ENCODE measurements at regions not wholly inside any gene's neighbourhood (a gene's known extent, or its start where the extent isn't known, plus 50 kb on each side); places are given as distances from the start of the nearest gene placed in this dataset.
"Not testable (repeated sequence)": the region's sequence is repeated elsewhere in the genome, so short reads cannot be mapped to it uniquely, and the experiment has no call there.

- POLR2A ChIA-PET = no interaction called here
- no peak overlapping the region for H3K4me3 Mint-ChIP-seq
- H3K27me3 Mint-ChIP-seq = no peaks in the 10 kb centered on the region
- no peak for DNase-seq
- CTCF ChIA-PET = no interaction called here
- no peaks in the 10 kb centered on the region for H3K36me3 Mint-ChIP-seq (ENCODE audit: low read depth)
- H3K4me1 Mint-ChIP-seq = no peaks in the 10 kb centered on the region
- H3K27ac Mint-ChIP-seq = no peak overlapping the region
- H3K9me3 Mint-ChIP-seq = peaks cover 13% of the 10 kb centered on the region
Observed at GRCh38 chr7:70887186-70887585, 244.8 kb upstream of the GALNT17 start.

- Mint-ChIP-seq H3K4me3 (no peak overlapping the region), H3K27me3 (no peaks in the 10 kb centered on the region), H3K27ac (no peak overlapping the region), H3K36me3 (ENCODE audit: low read depth) (no peaks in the 10 kb centered on the region), H3K4me1 (no peaks in the 10 kb centered on the region), H3K9me3 (peaks cover 12% of the 10 kb centered on the region)
- CTCF ChIA-PET = no interaction called here
- DNase-seq = no peak
- POLR2A ChIA-PET = no interaction called here
Observed at GRCh38 chr7:70890147-70890969, 241.6 kb upstream of the GALNT17 start.

- DNase-seq = no peak
- H3K36me3 Mint-ChIP-seq (ENCODE audit: low read depth) = no peaks in the 10 kb centered on the region
- no peak overlapping the region for H3K27ac Mint-ChIP-seq
- H3K9me3 Mint-ChIP-seq = peaks cover 17% of the 10 kb centered on the region
- ChIA-PET CTCF (no interaction called here), POLR2A (no interaction called here)
- H3K4me1 Mint-ChIP-seq = no peaks in the 10 kb centered on the region
- no peaks in the 10 kb centered on the region for H3K27me3 Mint-ChIP-seq
- H3K4me3 Mint-ChIP-seq = no peak overlapping the region
Observed at GRCh38 chr7:70893422-70893821, 238.5 kb upstream of the GALNT17 start.

GRCh38 chr7:70893971-70894715 is 237.8 kb upstream of the GALNT17 start:
- no peak for DNase-seq
- H3K9me3 Mint-ChIP-seq = peaks cover 15% of the 10 kb centered on the region
- POLR2A ChIA-PET = no interaction called here
- no peak overlapping the region for H3K27ac Mint-ChIP-seq
- H3K27me3 Mint-ChIP-seq = no peaks in the 10 kb centered on the region
- CTCF ChIA-PET = no interaction called here
- no peaks in the 10 kb centered on the region for H3K36me3 Mint-ChIP-seq (ENCODE audit: low read depth)
- H3K4me3 Mint-ChIP-seq = no peak overlapping the region
- no peaks in the 10 kb centered on the region for H3K4me1 Mint-ChIP-seq

- H3K27me3 Mint-ChIP-seq = no peaks in the 10 kb centered on the region
- peaks cover 13% of the 10 kb centered on the region for H3K9me3 Mint-ChIP-seq
Observed at GRCh38 chr7:70894799-70895198, 237.1 kb upstream of the GALNT17 start.

GRCh38 chr7:70895337-70896200 is 236.4 kb upstream of the GALNT17 start:
- CTCF ChIA-PET; H3K4me1 Mint-ChIP-seq; DNase-seq; POLR2A ChIA-PET; H3K27me3 Mint-ChIP-seq; H3K4me3 Mint-ChIP-seq; H3K36me3 Mint-ChIP-seq (ENCODE audit: low read depth); H3K27ac Mint-ChIP-seq: not testable (repeated sequence)
- peaks cover 13% of the 10 kb centered on the region for H3K9me3 Mint-ChIP-seq

More at GRCh38 chr7:70894799-70895198, 237.1 kb upstream of the GALNT17 start:
- CTCF ChIA-PET = no interaction called here
- POLR2A ChIA-PET = no interaction called here
- H3K4me3 Mint-ChIP-seq = no peak overlapping the region
- no peak overlapping the region for H3K27ac Mint-ChIP-seq
- no peaks in the 10 kb centered on the region for H3K4me1 Mint-ChIP-seq
- no peak for DNase-seq
- H3K36me3 Mint-ChIP-seq (ENCODE audit: low read depth) = no peaks in the 10 kb centered on the region

- Mint-ChIP-seq H3K27ac (no peak overlapping the region), H3K4me1 (no peaks in the 10 kb centered on the region), H3K9me3 (peaks cover 7% of the 10 kb centered on the region), H3K4me3 (no peak overlapping the region), H3K36me3 (ENCODE audit: low read depth) (no peaks in the 10 kb centered on the region), H3K27me3 (no peaks in the 10 kb centered on the region)
- POLR2A ChIA-PET = no interaction called here
- DNase-seq = no peak
- CTCF ChIA-PET = no interaction called here
Observed at GRCh38 chr7:70907259-70908247, 224.4 kb upstream of the GALNT17 start.

- DNase-seq = no peak
- Mint-ChIP-seq H3K4me3 (no peak overlapping the region), H3K9me3 (peaks cover 4% of the 10 kb centered on the region), H3K4me1 (no peaks in the 10 kb centered on the region), H3K27me3 (no peaks in the 10 kb centered on the region), H3K27ac (no peak overlapping the region), H3K36me3 (ENCODE audit: low read depth) (no peaks in the 10 kb centered on the region)
- ChIA-PET CTCF (no interaction called here), POLR2A (no interaction called here)
Observed at GRCh38 chr7:70913924-70914323, 218.0 kb upstream of the GALNT17 start.

- POLR2A ChIA-PET = no interaction called here
- H3K9me3 Mint-ChIP-seq = peaks cover 4% of the 10 kb centered on the region
- H3K27ac Mint-ChIP-seq = no peak overlapping the region
Observed at GRCh38 chr7:70915067-70915466, 216.9 kb upstream of the GALNT17 start.

GRCh38 chr7:70919481-70920073 is 212.4 kb upstream of the GALNT17 start:
- Mint-ChIP-seq H3K4me1 (no peaks in the 10 kb centered on the region), H3K9me3 (peaks cover 4% of the 10 kb centered on the region), H3K4me3 (no peak overlapping the region), H3K36me3 (ENCODE audit: low read depth) (no peaks in the 10 kb centered on the region), H3K27me3 (no peaks in the 10 kb centered on the region), H3K27ac (no peak overlapping the region)
- no peak for DNase-seq
- ChIA-PET CTCF (no interaction called here), POLR2A (no interaction called here)

More at GRCh38 chr7:70915067-70915466, 216.9 kb upstream of the GALNT17 start:
- Mint-ChIP-seq H3K27me3 (no peaks in the 10 kb centered on the region), H3K4me1 (no peaks in the 10 kb centered on the region), H3K36me3 (ENCODE audit: low read depth) (no peaks in the 10 kb centered on the region), H3K4me3 (no peak overlapping the region)
- DNase-seq = no peak
- CTCF ChIA-PET = interaction anchor here (0.7 kb wide), 1 partner anchor 29 kb away, joined by 3 read pairs; no protein-coding TSS in a partner anchor

GRCh38 chr7:70920876-70921275 is 211.1 kb upstream of the GALNT17 start:
- CTCF ChIA-PET = no interaction called here
- DNase-seq = no peak
- Mint-ChIP-seq H3K36me3 (ENCODE audit: low read depth) (no peaks in the 10 kb centered on the region), H3K27ac (no peak overlapping the region), H3K9me3 (peaks cover 7% of the 10 kb centered on the region), H3K4me1 (no peaks in the 10 kb centered on the region), H3K4me3 (no peak overlapping the region), H3K27me3 (no peaks in the 10 kb centered on the region)
- POLR2A ChIA-PET = no interaction called here

GRCh38 chr7:70923181-70923845 is 208.6 kb upstream of the GALNT17 start:
- CTCF ChIA-PET = no interaction called here
- Mint-ChIP-seq H3K27ac (no peak overlapping the region), H3K4me1 (no peaks in the 10 kb centered on the region), H3K36me3 (ENCODE audit: low read depth) (no peaks in the 10 kb centered on the region), H3K27me3 (no peaks in the 10 kb centered on the region), H3K4me3 (no peak overlapping the region), H3K9me3 (peaks cover 9% of the 10 kb centered on the region)
- DNase-seq = no peak
- POLR2A ChIA-PET = no interaction called here
